HL-60 (cell line): ENCODE measurements at regions not wholly inside any gene's neighbourhood (a gene's known extent, or its start where the extent isn't known, plus 50 kb on each side); places are given as distances from the start of the nearest gene placed in this dataset.
A peak's percentile ranks its signal among the peaks of the same experiment; 100 is the strongest.
"Not testable (repeated sequence)": the region's sequence is repeated elsewhere in the genome, so short reads cannot be mapped to it uniquely, and the experiment has no call there.

ENCODE experiments used
- DNase-seq, 2 experiments: peaks; one replicate each; pipeline ENCODE4 v3.0.0-alpha.2; 2010 to 2020; ENCODE audit warnings: low read depth in 1 of 2, low spot score in 1 of 2
- H3K27ac ChIP-seq: fragments of 250-450 bp; sonication (Bioruptor Pico); replicated peaks from 2 replicates; pipeline ENCODE4 v1.5.1; 2020; ENCODE audit warnings: mild to moderate bottlenecking, moderate library complexity
- H3K27me3 ChIP-seq: fragments of 250-450 bp; sonication (Bioruptor Pico); 2 replicates; pipeline ENCODE4 v1.5.1; 2021; ENCODE audit warnings: mild to moderate bottlenecking, moderate library complexity; ENCODE audit not compliant: insufficient read depth, poor library complexity, severe bottlenecking
- H3K4me3 ChIP-seq: replicated peaks from 2 replicates; pipeline ENCODE4 v1.5.1; 2011; ENCODE audit warnings: mild to moderate bottlenecking, control low read depth, low read length; ENCODE audit not compliant: insufficient read depth
- CTCF ChIP-seq: IDR thresholded peaks from one replicate; pipeline ENCODE4 v1.5.1; 2011; ENCODE audit warnings: low read length, control low read depth, inconsistent platforms; ENCODE audit not compliant: insufficient read depth
- GABPA ChIP-seq: IDR thresholded peaks from 2 replicates; pipeline ENCODE4 v1.6.1; 2012; ENCODE audit warnings: low read depth
- POLR2AphosphoS5 ChIP-seq: IDR thresholded peaks from 2 replicates; pipeline ENCODE4 v1.6.1; 2012; ENCODE audit warnings: low read depth
- REST ChIP-seq: IDR thresholded peaks from 2 replicates; pipeline ENCODE4 v1.6.1; 2012; ENCODE audit warnings: low read depth; ENCODE audit not compliant: insufficient replicate concordance
- SPI1 ChIP-seq: IDR thresholded peaks from 2 replicates; pipeline ENCODE4 v1.6.1; 2012; ENCODE audit warnings: low read depth, mild to moderate bottlenecking, borderline replicate concordance

DNA sequence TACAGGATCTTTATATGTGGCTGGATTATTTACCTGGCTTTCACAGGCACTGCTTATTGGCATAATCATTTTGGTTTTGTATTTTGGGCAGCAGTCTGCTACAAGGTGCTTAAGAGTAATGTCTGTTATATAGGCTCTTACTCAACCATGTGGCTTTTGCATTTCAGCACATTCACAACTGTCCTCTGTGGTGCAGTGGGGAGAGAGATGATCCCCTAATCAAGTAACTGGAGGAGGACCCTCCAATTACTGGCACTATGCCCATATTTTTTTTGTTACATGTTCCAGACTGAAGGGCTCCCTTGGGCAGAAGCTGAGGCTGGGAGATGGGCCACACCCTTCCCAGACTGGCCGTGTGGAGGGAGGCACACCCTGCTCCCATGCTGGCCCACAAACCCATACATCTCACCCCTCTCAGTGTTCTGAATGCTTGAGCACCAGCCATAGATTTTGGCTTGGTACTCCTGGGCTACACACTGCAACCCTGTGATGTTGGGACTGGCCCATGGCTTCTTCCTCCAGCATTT, 173.5 kb downstream of the FAM174A start:
- no peaks in the 10 kb centered on the region for H3K27me3 ChIP-seq
- TF ChIP-seq CTCF (no peak), POLR2AphosphoS5 (no peak), SPI1 (no peak), REST (no peak), GABPA (no peak)
- peak in 1 of 2 experiments; percentile 48 for DNase-seq
- H3K4me3 ChIP-seq: no peak overlapping the region
- peak overlapping the region; percentile 46 for H3K27ac ChIP-seq

DNA sequence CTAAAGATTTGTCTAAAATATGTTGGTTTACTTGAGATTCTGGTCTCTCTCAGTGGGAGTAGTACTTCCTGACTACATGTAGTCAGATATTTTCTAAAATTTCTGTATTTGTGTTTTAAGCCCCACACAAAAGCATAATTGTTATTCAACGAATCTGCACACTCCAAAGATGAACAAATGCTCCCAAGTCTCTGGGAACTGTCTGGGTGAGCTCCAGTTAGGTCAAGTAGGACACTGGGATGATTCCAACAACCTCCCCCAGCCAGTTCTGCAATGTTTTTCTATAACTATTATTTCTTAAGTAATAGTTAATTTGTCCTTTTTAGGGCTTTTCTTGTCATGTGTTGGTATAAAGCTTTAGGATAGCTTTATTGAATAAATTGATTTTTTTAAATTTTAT, 174.6 kb downstream of the FAM174A start:
- Histone ChIP-seq H3K27me3 (no peaks in the 10 kb centered on the region), H3K27ac (no peak overlapping the region), H3K4me3 (no peak overlapping the region)
- TF ChIP-seq POLR2AphosphoS5 (no peak), SPI1 (no peak), GABPA (no peak), CTCF (no peak), REST (no peak)
- DNase-seq: no peak

DNA sequence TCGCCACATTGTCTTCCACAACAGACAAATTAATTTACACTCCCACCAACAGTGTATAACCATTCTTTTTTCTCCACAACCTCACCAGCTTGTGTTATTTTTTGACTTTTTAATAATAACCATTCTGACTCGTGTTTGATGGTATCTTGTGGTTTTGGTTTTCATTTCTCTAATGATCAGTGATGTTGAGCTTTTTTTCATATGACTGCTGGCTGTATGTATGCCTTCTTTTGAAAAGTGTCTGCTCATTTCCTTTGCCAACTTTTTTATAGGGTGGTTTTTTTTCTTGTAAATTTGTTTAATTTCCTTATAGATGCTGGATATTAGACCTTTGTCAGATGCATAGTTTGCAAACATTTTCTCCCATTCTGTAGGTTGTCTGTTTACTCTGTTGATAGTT, 179.6 kb downstream of the FAM174A start:
- not testable (repeated sequence) for H3K27me3 ChIP-seq, H3K4me3 ChIP-seq, H3K27ac ChIP-seq, DNase-seq

DNA sequence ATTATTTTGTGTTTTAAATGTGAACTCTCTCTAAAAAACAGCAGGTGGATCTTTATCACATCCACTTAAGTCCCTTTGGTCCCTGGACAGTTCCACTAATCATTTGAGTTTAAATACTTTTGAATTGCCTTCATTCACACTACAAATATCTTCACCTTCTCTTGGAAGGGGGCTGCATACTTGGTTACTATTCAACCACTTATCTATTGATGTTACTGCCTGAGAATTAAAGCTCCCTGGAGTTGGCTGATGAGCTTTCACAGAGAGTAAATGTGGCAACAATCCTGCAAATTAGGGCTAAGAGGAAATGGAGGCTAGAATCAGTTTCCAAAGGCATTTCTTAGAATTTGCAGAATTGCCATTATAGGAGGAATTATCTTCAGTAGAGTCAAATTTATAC, 180.4 kb downstream of the ST8SIA4 start:
- Histone ChIP-seq H3K27me3 (no peaks in the 10 kb centered on the region), H3K27ac (no peak overlapping the region), H3K4me3 (no peak overlapping the region)
- DNase-seq: no peak
- TF ChIP-seq POLR2AphosphoS5 (no peak), REST (no peak), SPI1 (no peak), CTCF (no peak), GABPA (no peak)
